MM.1S (cell line): ENCODE measurements at regions not wholly inside any gene's neighbourhood (a gene's known extent, or its start where the extent isn't known, plus 50 kb on each side); places are given as distances from the start of the nearest gene placed in this dataset.

Experiments
- DNase-seq: peaks from one replicate; pipeline ENCODE4 v3.0.0-alpha.2; 2015
- H2AFZ ChIP-seq: fragments of 300-600 bp; sonication (generic); 2 replicates; pipeline ENCODE4 v1.6.0; 2016; ENCODE audit warnings: antibody characterized with exemption, low read length
- H3F3A ChIP-seq: fragments of 300-600 bp; sonication (generic); 2 replicates; pipeline ENCODE4 v1.6.1; 2016; ENCODE audit warnings: mild to moderate bottlenecking, antibody characterized with exemption, low read length, moderate library complexity, mixed read lengths; ENCODE audit not compliant: insufficient read depth
- H3K27ac ChIP-seq: fragments of 300-600 bp; sonication (generic); 2 replicates; pipeline ENCODE4 v1.5.1; 2016; ENCODE audit warnings: mild to moderate bottlenecking, low read length
- H3K27me3 ChIP-seq: fragments of 300-600 bp; sonication (generic); replicated peaks from 2 replicates; pipeline ENCODE4 v1.6.0; 2016; ENCODE audit warnings: low read length; ENCODE audit not compliant: insufficient read depth
- H3K36me3 ChIP-seq: fragments of 300-600 bp; sonication (generic); replicated peaks from 2 replicates; pipeline ENCODE4 v1.6.1; 2016; ENCODE audit warnings: mild to moderate bottlenecking, low read length, mixed read lengths; ENCODE audit not compliant: insufficient read depth
- H3K4me1 ChIP-seq: fragments of 300-600 bp; sonication (generic); 2 replicates; pipeline ENCODE4 v1.6.1; 2016; ENCODE audit warnings: low read length, mixed read lengths
- H3K4me2 ChIP-seq: fragments of 300-600 bp; sonication (generic); 2 replicates; pipeline ENCODE4 v1.6.0; 2016; ENCODE audit warnings: low read depth, low read length
- H3K4me3 ChIP-seq: fragments of 300-600 bp; sonication (generic); 2 replicates; pipeline ENCODE4 v1.5.1; 2016; ENCODE audit warnings: low read length, mixed read lengths
- H3K79me2 ChIP-seq: fragments of 300-600 bp; sonication (generic); 2 replicates; pipeline ENCODE4 v1.6.1; 2016; ENCODE audit warnings: mixed run types, low read length, mixed read lengths
- H3K9ac ChIP-seq: fragments of 300-600 bp; sonication (generic); 2 replicates; pipeline ENCODE4 v1.6.1; 2016; ENCODE audit warnings: low read length, mixed read lengths
- H3K9me2 ChIP-seq: fragments of 300-600 bp; sonication (generic); replicated peaks from 2 replicates; pipeline ENCODE4 v1.6.1; 2016; ENCODE audit warnings: mild to moderate bottlenecking, low read length, mixed read lengths; ENCODE audit not compliant: insufficient read depth
- H3K9me3 ChIP-seq: fragments of 300-600 bp; sonication (generic); replicated peaks from 2 replicates; pipeline ENCODE4 v1.6.1; 2016; ENCODE audit warnings: mild to moderate bottlenecking, low read length, mixed read lengths; ENCODE audit not compliant: insufficient read depth
- H4K20me1 ChIP-seq: fragments of 300-600 bp; sonication (generic); 2 replicates; pipeline ENCODE4 v1.6.1; 2016; ENCODE audit warnings: mild to moderate bottlenecking, low read length, moderate library complexity, mixed read lengths; ENCODE audit not compliant: insufficient read depth
- EZH2 ChIP-seq: fragments of 300-600 bp; sonication (generic); optimal IDR thresholded peaks from 2 replicates; pipeline ENCODE3; 2017; ENCODE audit warnings: low read depth, mild to moderate bottlenecking, antibody characterized with exemption, low read length, mixed read lengths
- EZH2phosphoT487 ChIP-seq: fragments of 300-600 bp; sonication (generic); IDR thresholded peaks from 2 replicates; pipeline ENCODE4 v1.6.1; 2018; ENCODE audit warnings: antibody characterized with exemption, low read length
- TF ChIP-seq, protein P1 (sequence below): fragments of 300-600 bp; sonication (generic); IDR thresholded peaks from 2 replicates; pipeline ENCODE4 v1.5.1; 2016; ENCODE audit warnings: antibody characterized with exemption, low read length, mixed read lengths

- no peaks in the 10 kb centered on the region for H3K36me3 ChIP-seq
- H3K9ac ChIP-seq: no peak overlapping the region
- no peak for DNase-seq
- H3K9me3 ChIP-seq: no peaks in the 10 kb centered on the region
- no peaks in the 10 kb centered on the region for H4K20me1 ChIP-seq
- H3K27ac ChIP-seq: no peak overlapping the region
- no peak overlapping the region for H2AFZ ChIP-seq
- TF ChIP-seq, protein P1, sequence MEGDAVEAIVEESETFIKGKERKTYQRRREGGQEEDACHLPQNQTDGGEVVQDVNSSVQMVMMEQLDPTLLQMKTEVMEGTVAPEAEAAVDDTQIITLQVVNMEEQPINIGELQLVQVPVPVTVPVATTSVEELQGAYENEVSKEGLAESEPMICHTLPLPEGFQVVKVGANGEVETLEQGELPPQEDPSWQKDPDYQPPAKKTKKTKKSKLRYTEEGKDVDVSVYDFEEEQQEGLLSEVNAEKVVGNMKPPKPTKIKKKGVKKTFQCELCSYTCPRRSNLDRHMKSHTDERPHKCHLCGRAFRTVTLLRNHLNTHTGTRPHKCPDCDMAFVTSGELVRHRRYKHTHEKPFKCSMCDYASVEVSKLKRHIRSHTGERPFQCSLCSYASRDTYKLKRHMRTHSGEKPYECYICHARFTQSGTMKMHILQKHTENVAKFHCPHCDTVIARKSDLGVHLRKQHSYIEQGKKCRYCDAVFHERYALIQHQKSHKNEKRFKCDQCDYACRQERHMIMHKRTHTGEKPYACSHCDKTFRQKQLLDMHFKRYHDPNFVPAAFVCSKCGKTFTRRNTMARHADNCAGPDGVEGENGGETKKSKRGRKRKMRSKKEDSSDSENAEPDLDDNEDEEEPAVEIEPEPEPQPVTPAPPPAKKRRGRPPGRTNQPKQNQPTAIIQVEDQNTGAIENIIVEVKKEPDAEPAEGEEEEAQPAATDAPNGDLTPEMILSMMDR: no peak
- no peak for TF ChIP-seq EZH2phosphoT487
- TF ChIP-seq EZH2: no peak
- no peak overlapping the region for H3K4me3 ChIP-seq
- H3K4me2 ChIP-seq: no peak overlapping the region
- H3K27me3 ChIP-seq: no peaks in the 10 kb centered on the region
- no peaks in the 10 kb centered on the region for H3F3A ChIP-seq
- H3K9me2 ChIP-seq: no peaks in the 10 kb centered on the region
- no peaks in the 10 kb centered on the region for H3K79me2 ChIP-seq
- no peaks in the 10 kb centered on the region for H3K4me1 ChIP-seq
Measured at GRCh38 chr18:78133729-78134128, 845.9 kb upstream of the SALL3 start.

DNA sequence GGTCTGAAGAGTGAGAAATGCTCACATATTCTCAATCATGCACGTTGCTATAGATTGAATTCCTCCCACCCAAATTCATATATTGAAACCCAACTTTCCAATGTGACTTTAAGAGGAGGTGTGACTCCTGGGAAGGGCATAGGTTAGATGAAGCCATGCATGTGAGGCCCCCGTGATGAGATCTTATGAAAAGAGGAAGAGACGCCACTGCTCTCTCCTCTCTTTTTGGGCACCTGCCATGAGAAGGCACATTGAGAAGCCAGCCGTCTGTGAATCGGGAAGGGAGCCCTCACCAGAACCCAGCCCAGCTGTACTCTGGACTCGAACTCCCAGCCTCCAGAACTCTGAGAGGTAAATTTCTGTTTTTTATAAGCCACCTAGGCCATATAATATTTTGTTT, 842.6 kb upstream of the SALL3 start:
- Histone ChIP-seq H3K4me2 (no peak overlapping the region), H3K4me3 (no peak overlapping the region), H4K20me1 (no peaks in the 10 kb centered on the region), H3K9ac (no peak overlapping the region), H3K27ac (no peak overlapping the region), H3F3A (no peaks in the 10 kb centered on the region), H3K9me3 (no peaks in the 10 kb centered on the region), H2AFZ (no peak overlapping the region), H3K9me2 (no peaks in the 10 kb centered on the region), H3K4me1 (no peaks in the 10 kb centered on the region), H3K79me2 (no peaks in the 10 kb centered on the region), H3K36me3 (no peaks in the 10 kb centered on the region), H3K27me3 (no peaks in the 10 kb centered on the region)
- TF ChIP-seq EZH2phosphoT487 (no peak), EZH2 (no peak)
- TF ChIP-seq, protein P1: no peak
- no peak for DNase-seq

DNA sequence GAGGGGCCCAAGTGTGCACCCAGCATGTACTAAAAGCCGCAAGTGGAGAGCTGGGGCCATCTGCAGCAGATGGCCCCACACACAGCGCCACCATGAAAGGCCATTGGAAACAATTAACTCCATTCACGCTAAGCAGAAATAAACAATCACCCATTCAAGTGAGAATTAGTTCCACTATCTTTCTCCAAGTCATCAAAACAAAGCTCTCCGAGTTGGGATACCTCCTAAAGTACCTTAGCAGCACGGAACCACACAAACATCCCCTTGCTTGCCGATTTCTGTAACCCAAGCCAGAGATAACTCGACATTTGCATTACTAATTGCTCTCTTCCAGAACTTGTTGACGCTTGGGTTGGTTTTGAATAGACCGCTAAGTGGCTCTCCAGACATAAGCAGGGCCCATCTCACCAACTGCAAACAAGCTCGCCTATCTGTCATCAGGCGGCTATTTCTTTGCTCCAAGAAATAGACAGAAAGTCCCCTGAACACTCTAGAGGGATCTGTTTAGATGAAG, 840.6 kb upstream of the SALL3 start:
- no peak overlapping the region for H3K27ac ChIP-seq
- no peaks in the 10 kb centered on the region for H3K9me3 ChIP-seq
- H3K4me3 ChIP-seq: no peak overlapping the region
- no peak overlapping the region for H3K9ac ChIP-seq
- no peak overlapping the region for H2AFZ ChIP-seq
- no peak overlapping the region for H3K4me2 ChIP-seq
- no peaks in the 10 kb centered on the region for H3K4me1 ChIP-seq
- no peaks in the 10 kb centered on the region for H3K36me3 ChIP-seq
- TF ChIP-seq EZH2phosphoT487 (no peak), EZH2 (no peak)
- TF ChIP-seq, protein P1: no peak
- no peaks in the 10 kb centered on the region for H3K9me2 ChIP-seq
- H3K27me3 ChIP-seq: no peaks in the 10 kb centered on the region
- no peaks in the 10 kb centered on the region for H3K79me2 ChIP-seq
- no peaks in the 10 kb centered on the region for H3F3A ChIP-seq
- DNase-seq: no peak
- H4K20me1 ChIP-seq: no peaks in the 10 kb centered on the region
